DOHH2 (cell line): ENCODE measurements at regions not wholly inside any gene's neighbourhood (a gene's known extent, or its start where the extent isn't known, plus 50 kb on each side); places are given as distances from the start of the nearest gene placed in this dataset.
A peak's percentile ranks its signal among the peaks of the same experiment; 100 is the strongest.

Experiments
- H3F3A ChIP-seq: fragments of 200-600 bp; sonication (generic), shearing (Covaris generic); 2 replicates; pipeline ENCODE4 v1.6.0; 2016; ENCODE audit warnings: antibody characterized with exemption, mild to moderate bottlenecking; ENCODE audit not compliant: control insufficient read depth, insufficient read depth
- H3K27ac ChIP-seq: fragments of 200-600 bp; sonication (generic); 2 replicates; pipeline ENCODE4 v1.5.1; 2014; ENCODE audit warnings: low read depth, mild to moderate bottlenecking, low read length, moderate library complexity
- H3K27me3 ChIP-seq: fragments of 200-600 bp; sonication (generic); 2 replicates; pipeline ENCODE4 v1.6.1; 2014; ENCODE audit warnings: mild to moderate bottlenecking, low read length, mixed read lengths; ENCODE audit not compliant: control insufficient read depth
- H3K36me3 ChIP-seq: fragments of 200-600 bp; sonication (generic); 2 replicates; pipeline ENCODE4 v1.6.1; 2014; ENCODE audit warnings: mild to moderate bottlenecking, low read length, moderate library complexity, mixed read lengths; ENCODE audit not compliant: control insufficient read depth
- H3K4me1 ChIP-seq: fragments of 200-600 bp; sonication (generic); 2 replicates; pipeline ENCODE4 v1.6.1; 2014; ENCODE audit warnings: mild to moderate bottlenecking, low read length, mixed read lengths; ENCODE audit not compliant: control insufficient read depth
- H3K4me2 ChIP-seq: fragments of 200-600 bp; sonication (generic); 2 replicates; pipeline ENCODE4 v1.6.0; 2014; ENCODE audit warnings: mild to moderate bottlenecking, low read length, moderate library complexity
- H3K4me3 ChIP-seq: fragments of 200-600 bp; sonication (generic); 2 replicates; pipeline ENCODE4 v1.5.1; 2014; ENCODE audit warnings: mild to moderate bottlenecking, low read length, mixed read lengths
- H3K79me2 ChIP-seq: fragments of 200-600 bp; sonication (generic); 2 replicates; pipeline ENCODE4 v1.6.1; 2014; ENCODE audit warnings: mild to moderate bottlenecking, low read length, mixed read lengths; ENCODE audit not compliant: control insufficient read depth
- H3K9me2 ChIP-seq: fragments of 200-600 bp; sonication (generic); replicated peaks from 2 replicates; pipeline ENCODE4 v1.6.1; 2014; ENCODE audit warnings: mild to moderate bottlenecking, low read length, mixed read lengths; ENCODE audit not compliant: control insufficient read depth
- H3K9me3 ChIP-seq: fragments of 200-600 bp; sonication (generic); 2 replicates; pipeline ENCODE4 v1.6.1; 2014; ENCODE audit warnings: antibody characterized with exemption, low read length, mixed read lengths; ENCODE audit not compliant: control insufficient read depth, insufficient read depth
- H4K20me1 ChIP-seq: fragments of 200-600 bp; sonication (generic); 2 replicates; pipeline ENCODE4 v1.6.0; 2014; ENCODE audit warnings: low read depth, mild to moderate bottlenecking, antibody characterized with exemption, low read length, moderate library complexity; ENCODE audit not compliant: control insufficient read depth, insufficient read depth
- CTCF ChIP-seq: fragments of 200-600 bp; sonication (generic); IDR thresholded peaks from one replicate; pipeline ENCODE4 v1.5.1; 2014; ENCODE audit warnings: antibody characterized with exemption, mild to moderate bottlenecking, low read depth, low read length; ENCODE audit not compliant: poor library complexity, severe bottlenecking
- EZH2phosphoT487 ChIP-seq: fragments of 200-600 bp; sonication (generic); IDR thresholded peaks from 2 replicates; pipeline ENCODE4 v1.6.1; 2017; ENCODE audit warnings: borderline replicate concordance, mild to moderate bottlenecking, antibody characterized with exemption, low read length, moderate library complexity, mixed read lengths

GRCh38 chr2:136399667-136400289 lies 281.8 kb upstream of the CXCR4 start:
- Histone ChIP-seq H3K9me3 (no peaks in the 10 kb centered on the region), H3K27ac (no peak overlapping the region), H3K9me2 (no peaks in the 10 kb centered on the region), H3K4me3 (no peak overlapping the region), H3K27me3 (peaks cover 13% of the 10 kb centered on the region), H3K4me2 (no peak overlapping the region), H3K4me1 (peaks cover 40% of the 10 kb centered on the region), H4K20me1 (no peaks in the 10 kb centered on the region), H3K79me2 (no peaks in the 10 kb centered on the region), H3F3A (peaks cover 4% of the 10 kb centered on the region; the same call in 1 of the 2 replicates), H3K36me3 (peaks cover 8% of the 10 kb centered on the region; the same call in 1 of the 2 replicates)
- no peak for TF ChIP-seq CTCF
- TF ChIP-seq EZH2phosphoT487 = no peak

- H3K27me3 ChIP-seq = no peaks in the 10 kb centered on the region
- H3K79me2 ChIP-seq = no peaks in the 10 kb centered on the region
- H3K4me3 ChIP-seq = no peak overlapping the region
- H3K27ac ChIP-seq = peak overlapping the region; percentile 59
- H3K4me2 ChIP-seq = peak overlapping the region; percentile 36; the same call in 1 of the 2 replicates
- peaks cover 74% of the 10 kb centered on the region for H3K4me1 ChIP-seq
- H3K9me3 ChIP-seq = no peaks in the 10 kb centered on the region
- peaks cover 5% of the 10 kb centered on the region; the same call in 1 of the 2 replicates for H3F3A ChIP-seq
- no peaks in the 10 kb centered on the region for H4K20me1 ChIP-seq
- no peaks in the 10 kb centered on the region for H3K9me2 ChIP-seq
- H3K36me3 ChIP-seq = peaks cover 13% of the 10 kb centered on the region; the same call in 1 of the 2 replicates
- no peak for TF ChIP-seq EZH2phosphoT487
- no peak for TF ChIP-seq CTCF
Observed at GRCh38 chr2:136395582-136395981, 277.6 kb upstream of the CXCR4 start.

- H3K79me2 ChIP-seq = no peaks in the 10 kb centered on the region
- peaks cover 13% of the 10 kb centered on the region; the same call in 1 of the 2 replicates for H3K36me3 ChIP-seq
- peaks cover 85% of the 10 kb centered on the region for H3K4me1 ChIP-seq
- H3K9me2 ChIP-seq = no peaks in the 10 kb centered on the region
- TF ChIP-seq CTCF (no peak), EZH2phosphoT487 (no peak)
- H3F3A ChIP-seq = peaks cover 5% of the 10 kb centered on the region; the same call in 1 of the 2 replicates
- no peaks in the 10 kb centered on the region for H3K9me3 ChIP-seq
- H3K27ac ChIP-seq = peak overlapping the region; percentile 59
- H3K4me3 ChIP-seq = no peak overlapping the region; the same call in 1 of the 2 replicates
- H3K27me3 ChIP-seq = no peaks in the 10 kb centered on the region
- peak overlapping the region; percentile 36 for H3K4me2 ChIP-seq
- no peaks in the 10 kb centered on the region for H4K20me1 ChIP-seq
Observed at GRCh38 chr2:136394136-136395060, 276.4 kb upstream of the CXCR4 start.
